Suprapubic skin (tissue), 4 donors: ENCODE measurements at regions not wholly inside any gene's neighbourhood (a gene's known extent, or its start where the extent isn't known, plus 50 kb on each side); places are given as distances from the start of the nearest gene placed in this dataset.

Source experiments
- DNase-seq, 2 donors: peaks; one replicate each; pipeline ENCODE4 v3.0.0-alpha.2; 2019; ENCODE audit warnings: low spot score in 2 of 2
- H3K27ac ChIP-seq: fragments of 200-600 bp; sonication (generic); one replicate; pipeline ENCODE4 v1.5.1; 2019
- H3K27me3 ChIP-seq: fragments of 200-600 bp; sonication (generic); one replicate; pipeline ENCODE4 v1.5.1; 2019
- H3K36me3 ChIP-seq: fragments of 200-600 bp; sonication (generic); one replicate; pipeline ENCODE4 v1.5.1; 2019
- H3K4me1 ChIP-seq: fragments of 200-600 bp; sonication (generic); one replicate; pipeline ENCODE4 v1.5.1; 2019
- H3K4me3 ChIP-seq: fragments of 200-600 bp; sonication (generic); one replicate; pipeline ENCODE4 v1.5.1; 2019; ENCODE audit warnings: mild to moderate bottlenecking
- H3K9me3 ChIP-seq: fragments of 200-600 bp; sonication (generic); one replicate; pipeline ENCODE4 v1.5.1; 2019
- EP300 ChIP-seq: sonication (generic); formaldehyde crosslinking; IDR thresholded peaks from one replicate; pipeline ENCODE4 v1.6.1; 2017; ENCODE audit warnings: antibody characterized with exemption
- POLR2A ChIP-seq, 2 donors: fragments of 450-650 bp; IDR thresholded peaks; one replicate each; pipeline ENCODE4 v1.6.1; 2017; ENCODE audit warnings: antibody characterized with exemption in 2 of 2, mild to moderate bottlenecking in 2 of 2, moderate library complexity in 2 of 2
- POLR2AphosphoS5 ChIP-seq, 3 donors: sonication (generic); formaldehyde crosslinking; IDR thresholded peaks; one replicate each; pipeline ENCODE4 v1.6.1; 2017; ENCODE audit warnings: antibody characterized with exemption in 3 of 3
- WGBS: methylation state at CpG from one replicate; pipeline ENCODE4 v1.1.5; 2018; 5-methylcytosine and 5-hydroxymethylcytosine counted together
- TF ChIP-seq, protein P1 (sequence below), 2 donors: fragments of 200-600 bp in 1 of 2; fragments of 450-650 bp in 1 of 2; sonication (generic) in 1 of 2; IDR thresholded peaks; one replicate each; pipeline ENCODE4 v1.5.1; 2016 to 2019; ENCODE audit warnings: antibody characterized with exemption in 2 of 2, mild to moderate bottlenecking in 1 of 2, moderate library complexity in 1 of 2

DNA sequence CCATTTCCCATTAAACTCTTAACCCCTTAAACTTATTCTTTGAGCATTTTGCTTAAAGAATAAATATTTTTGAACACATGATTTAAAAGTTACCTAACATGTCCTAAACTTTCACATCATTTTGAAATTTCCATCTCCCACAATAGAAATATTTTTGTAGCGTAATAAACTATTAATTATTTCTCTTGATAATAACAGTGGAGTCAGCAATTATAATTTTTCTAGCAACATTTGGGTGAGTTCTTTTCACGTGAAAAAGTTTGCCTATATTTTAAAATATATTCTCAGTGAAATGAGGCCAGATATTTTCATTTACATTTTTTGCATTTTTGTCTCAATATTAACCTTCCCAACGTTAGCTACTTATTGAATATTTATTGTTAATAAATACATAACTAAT is 320.4 kb upstream of the CRIM1 start:
- Histone ChIP-seq H3K27me3 (no peaks in the 10 kb centered on the region), H3K27ac (no peak overlapping the region), H3K36me3 (no peaks in the 10 kb centered on the region), H3K9me3 (no peaks in the 10 kb centered on the region), H3K4me1 (no peaks in the 10 kb centered on the region), H3K4me3 (no peak overlapping the region)
- DNase-seq = no peak
- TF ChIP-seq EP300 (no peak), POLR2A (IDR thresholded peaks at IDR 0.05) (no peak), POLR2AphosphoS5 (IDR thresholded peaks at IDR 0.05) (no peak)
- TF ChIP-seq, protein P1, sequence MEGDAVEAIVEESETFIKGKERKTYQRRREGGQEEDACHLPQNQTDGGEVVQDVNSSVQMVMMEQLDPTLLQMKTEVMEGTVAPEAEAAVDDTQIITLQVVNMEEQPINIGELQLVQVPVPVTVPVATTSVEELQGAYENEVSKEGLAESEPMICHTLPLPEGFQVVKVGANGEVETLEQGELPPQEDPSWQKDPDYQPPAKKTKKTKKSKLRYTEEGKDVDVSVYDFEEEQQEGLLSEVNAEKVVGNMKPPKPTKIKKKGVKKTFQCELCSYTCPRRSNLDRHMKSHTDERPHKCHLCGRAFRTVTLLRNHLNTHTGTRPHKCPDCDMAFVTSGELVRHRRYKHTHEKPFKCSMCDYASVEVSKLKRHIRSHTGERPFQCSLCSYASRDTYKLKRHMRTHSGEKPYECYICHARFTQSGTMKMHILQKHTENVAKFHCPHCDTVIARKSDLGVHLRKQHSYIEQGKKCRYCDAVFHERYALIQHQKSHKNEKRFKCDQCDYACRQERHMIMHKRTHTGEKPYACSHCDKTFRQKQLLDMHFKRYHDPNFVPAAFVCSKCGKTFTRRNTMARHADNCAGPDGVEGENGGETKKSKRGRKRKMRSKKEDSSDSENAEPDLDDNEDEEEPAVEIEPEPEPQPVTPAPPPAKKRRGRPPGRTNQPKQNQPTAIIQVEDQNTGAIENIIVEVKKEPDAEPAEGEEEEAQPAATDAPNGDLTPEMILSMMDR (IDR thresholded peaks at IDR 0.05) = no peak
- 86% methylated on average over 3 of the region's 3 CpGs for WGBS

DNA sequence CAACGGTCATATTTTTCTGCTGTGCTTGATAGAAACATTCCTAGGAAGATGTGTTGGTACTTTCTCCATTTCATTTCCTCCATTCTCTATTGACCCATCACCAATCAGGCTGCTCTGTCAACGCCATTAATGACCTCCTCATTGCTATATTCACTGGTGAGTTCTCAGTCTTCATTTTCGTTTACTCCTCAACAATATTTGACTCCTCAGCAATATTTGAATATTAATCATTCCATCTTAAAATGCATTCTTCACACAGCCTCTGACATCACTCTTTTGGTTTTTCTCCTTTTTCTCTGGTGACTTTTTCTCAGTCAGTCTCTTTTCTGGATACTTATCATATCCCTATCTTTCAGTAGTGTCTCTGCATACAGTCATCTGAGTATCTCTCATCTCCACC is 323.5 kb upstream of the CRIM1 start:
- H3K27me3 ChIP-seq = no peaks in the 10 kb centered on the region
- 75% methylated on average over 3 of the region's 3 CpGs for WGBS
- TF ChIP-seq POLR2AphosphoS5 (IDR thresholded peaks at IDR 0.05) (no peak), EP300 (no peak), POLR2A (IDR thresholded peaks at IDR 0.05) (no peak)
- TF ChIP-seq, protein P1 (IDR thresholded peaks at IDR 0.05) = no peak
- no peak overlapping the region for H3K27ac ChIP-seq
- no peak overlapping the region for H3K4me3 ChIP-seq
- no peaks in the 10 kb centered on the region for H3K36me3 ChIP-seq
- no peaks in the 10 kb centered on the region for H3K4me1 ChIP-seq
- no peak for DNase-seq
- H3K9me3 ChIP-seq = no peaks in the 10 kb centered on the region

DNA sequence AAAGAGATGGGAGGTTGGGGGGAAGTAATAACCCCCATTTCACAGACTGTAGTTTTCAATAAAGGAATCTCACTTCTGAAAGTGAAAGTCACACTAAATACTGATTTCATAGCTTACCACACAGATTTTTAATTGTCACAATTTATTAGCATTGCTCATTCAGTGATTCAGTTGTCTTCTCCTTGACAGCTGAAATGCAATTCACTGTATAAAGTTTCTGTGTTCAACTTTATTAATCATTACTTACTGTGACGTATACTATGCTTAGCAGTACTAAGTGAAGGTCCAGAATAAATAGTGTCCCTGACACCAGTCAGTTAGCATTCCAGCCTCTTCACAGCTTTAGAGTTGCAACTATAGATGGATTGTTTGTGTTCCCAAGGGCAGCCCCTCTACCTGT is 324.1 kb upstream of the CRIM1 start:
- Histone ChIP-seq H3K4me3 (no peak overlapping the region), H3K27me3 (no peaks in the 10 kb centered on the region), H3K4me1 (no peaks in the 10 kb centered on the region), H3K9me3 (no peaks in the 10 kb centered on the region), H3K27ac (no peak overlapping the region), H3K36me3 (no peaks in the 10 kb centered on the region)
- TF ChIP-seq POLR2AphosphoS5 (IDR thresholded peaks at IDR 0.05) (no peak), POLR2A (IDR thresholded peaks at IDR 0.05) (no peak), EP300 (no peak)
- TF ChIP-seq, protein P1 (IDR thresholded peaks at IDR 0.05) = no peak
- WGBS = 75% methylated on average over 1 of the region's 1 CpG
- DNase-seq = no peak

DNA sequence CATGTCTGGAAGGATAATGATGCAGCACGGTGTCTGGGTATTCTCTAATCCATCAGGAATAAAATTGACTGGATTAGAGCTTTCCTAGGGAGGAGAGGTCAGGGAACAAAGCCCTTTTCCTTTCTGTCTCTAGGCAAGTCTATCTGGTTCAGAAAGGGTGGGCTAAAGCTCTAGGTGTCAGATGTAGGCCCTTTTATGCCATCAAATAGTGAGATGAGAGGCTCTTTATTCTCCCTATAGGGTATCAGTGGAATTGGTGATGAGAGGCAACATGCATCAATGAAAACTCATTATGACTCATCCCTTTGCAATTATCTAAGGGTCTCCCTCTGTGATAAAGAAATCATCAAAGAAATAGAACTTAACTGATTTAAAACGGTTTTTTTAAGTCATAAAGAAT is 328.0 kb upstream of the CRIM1 start:
- Histone ChIP-seq H3K9me3 (no peaks in the 10 kb centered on the region), H3K36me3 (no peaks in the 10 kb centered on the region), H3K27me3 (no peaks in the 10 kb centered on the region), H3K27ac (no peak overlapping the region), H3K4me1 (no peaks in the 10 kb centered on the region), H3K4me3 (no peak overlapping the region)
- no peak for DNase-seq
- WGBS = 73% methylated on average over 2 of the region's 2 CpGs
- TF ChIP-seq EP300 = no peak
- no peak for TF ChIP-seq POLR2A (IDR thresholded peaks at IDR 0.05)
- TF ChIP-seq, protein P1 (IDR thresholded peaks at IDR 0.05) = no peak
- TF ChIP-seq POLR2AphosphoS5 (IDR thresholded peaks at IDR 0.05) = no peak

DNA sequence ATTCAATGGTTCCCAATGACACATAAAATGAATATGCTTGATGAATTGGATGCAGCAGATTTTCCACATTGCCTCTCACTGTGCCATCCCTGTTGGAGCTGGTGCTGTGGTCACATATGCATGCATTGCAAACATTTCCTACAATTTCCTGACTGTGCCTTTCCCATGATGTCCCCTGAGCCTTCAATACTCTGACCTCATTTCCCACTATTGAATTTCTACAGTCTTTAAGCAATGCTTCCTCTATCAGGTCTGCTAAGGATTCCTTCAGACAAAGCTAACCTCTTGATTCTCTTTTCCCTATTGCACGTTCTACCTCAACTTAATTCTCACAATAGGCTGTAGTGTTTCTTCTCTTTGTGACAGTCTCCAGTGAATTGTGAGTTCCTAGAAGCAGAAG is 342.5 kb upstream of the CRIM1 start:
- no peak for DNase-seq
- TF ChIP-seq, protein P1 (IDR thresholded peaks at IDR 0.05) = no peak
- TF ChIP-seq POLR2AphosphoS5 (IDR thresholded peaks at IDR 0.05) (no peak), EP300 (no peak), POLR2A (IDR thresholded peaks at IDR 0.05) (no peak)
- H3K9me3 ChIP-seq = no peaks in the 10 kb centered on the region

More for the DNA sequence above, 342.5 kb upstream of the CRIM1 start:
- no peak overlapping the region for H3K4me3 ChIP-seq
- H3K27me3 ChIP-seq = no peaks in the 10 kb centered on the region
- no peaks in the 10 kb centered on the region for H3K36me3 ChIP-seq
- H3K4me1 ChIP-seq = no peaks in the 10 kb centered on the region
- whole genome bisulfite sequencing = 51% methylated on average over 1 of the region's 1 CpG
- no peak overlapping the region for H3K27ac ChIP-seq
